ENCODE measurements at regions not wholly inside any gene's neighbourhood (a gene's known extent, or its start where the extent isn't known, plus 50 kb on each side); places are given as distances from the start of the nearest gene placed in this dataset.

DNA sequence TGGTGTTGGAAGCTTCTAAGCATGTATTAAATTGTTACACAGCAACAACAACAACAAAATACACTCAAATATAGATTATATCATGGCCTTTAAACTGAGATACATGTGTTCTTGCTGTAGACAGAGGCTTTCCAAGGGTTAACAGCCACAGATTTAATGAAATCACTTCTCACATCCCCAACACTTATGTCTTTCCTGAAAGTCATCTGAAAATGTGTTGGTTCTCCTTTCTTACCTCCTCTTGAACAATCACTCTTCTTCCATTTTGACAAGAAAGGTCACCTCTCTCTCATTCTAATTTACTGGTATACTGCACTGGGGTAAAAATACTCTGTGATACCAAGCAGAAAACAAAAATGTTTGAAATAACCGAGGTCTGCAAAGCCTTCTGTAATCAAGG is 507.3 kb upstream of the KCNMB2 start (continued):
- TF ChIP-seq, protein P1, sequence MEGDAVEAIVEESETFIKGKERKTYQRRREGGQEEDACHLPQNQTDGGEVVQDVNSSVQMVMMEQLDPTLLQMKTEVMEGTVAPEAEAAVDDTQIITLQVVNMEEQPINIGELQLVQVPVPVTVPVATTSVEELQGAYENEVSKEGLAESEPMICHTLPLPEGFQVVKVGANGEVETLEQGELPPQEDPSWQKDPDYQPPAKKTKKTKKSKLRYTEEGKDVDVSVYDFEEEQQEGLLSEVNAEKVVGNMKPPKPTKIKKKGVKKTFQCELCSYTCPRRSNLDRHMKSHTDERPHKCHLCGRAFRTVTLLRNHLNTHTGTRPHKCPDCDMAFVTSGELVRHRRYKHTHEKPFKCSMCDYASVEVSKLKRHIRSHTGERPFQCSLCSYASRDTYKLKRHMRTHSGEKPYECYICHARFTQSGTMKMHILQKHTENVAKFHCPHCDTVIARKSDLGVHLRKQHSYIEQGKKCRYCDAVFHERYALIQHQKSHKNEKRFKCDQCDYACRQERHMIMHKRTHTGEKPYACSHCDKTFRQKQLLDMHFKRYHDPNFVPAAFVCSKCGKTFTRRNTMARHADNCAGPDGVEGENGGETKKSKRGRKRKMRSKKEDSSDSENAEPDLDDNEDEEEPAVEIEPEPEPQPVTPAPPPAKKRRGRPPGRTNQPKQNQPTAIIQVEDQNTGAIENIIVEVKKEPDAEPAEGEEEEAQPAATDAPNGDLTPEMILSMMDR (IDR thresholded peaks at IDR 0.05; ENCODE audit: control extremely low read depth in 1 of 3, insufficient read depth in 1 of 3, low read depth in 1 of 3, low read length in 3 of 3) = no peak
- TF ChIP-seq HDAC2 (IDR thresholded peaks at IDR 0.05; ENCODE audit: borderline replicate concordance in 1 of 2, low read depth in 2 of 2, low read length in 2 of 2) = no peak
- no peak for TF ChIP-seq SP2 (IDR thresholded peaks at IDR 0.05; ENCODE audit: low read length)
